ENCODE measurements at regions not wholly inside any gene's neighbourhood (a gene's known extent, or its start where the extent isn't known, plus 50 kb on each side); places are given as distances from the start of the nearest gene placed in this dataset.

DNA sequence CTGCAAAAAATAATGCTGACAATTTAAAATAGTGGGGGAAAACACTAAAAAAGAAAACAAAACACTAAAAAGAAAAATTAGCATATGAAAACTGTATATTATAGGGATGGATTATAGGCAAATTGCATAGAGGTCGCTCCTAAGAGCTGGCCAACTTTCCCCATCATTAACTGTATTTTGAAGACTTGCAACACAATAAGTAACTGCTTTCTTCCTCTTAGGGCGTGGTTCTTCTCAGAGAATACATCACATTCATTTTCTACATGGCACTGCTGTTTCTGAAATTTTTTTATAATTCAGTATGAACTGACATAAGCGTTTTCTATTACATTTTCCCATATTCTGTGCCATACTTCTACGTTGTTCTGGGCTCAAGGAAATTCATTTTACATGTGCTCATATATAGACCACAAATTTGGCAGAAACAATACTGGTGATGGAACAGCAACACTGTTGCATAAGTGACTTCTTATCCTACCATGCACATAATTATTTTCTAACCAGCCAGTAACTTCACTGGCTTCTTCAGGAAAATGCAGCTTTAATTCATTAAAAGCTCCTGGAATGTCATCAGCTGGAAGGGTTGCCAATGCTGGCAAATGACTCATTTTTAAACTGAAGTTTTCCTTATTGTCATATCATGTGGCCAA, 171.2 kb upstream of the DMAC1 start:
- TF ChIP-seq POLR2A (IDR thresholded peaks at IDR 0.05) (no peak), POLR2AphosphoS5 (IDR thresholded peaks at IDR 0.05) (no peak)
- TF ChIP-seq, protein P1, sequence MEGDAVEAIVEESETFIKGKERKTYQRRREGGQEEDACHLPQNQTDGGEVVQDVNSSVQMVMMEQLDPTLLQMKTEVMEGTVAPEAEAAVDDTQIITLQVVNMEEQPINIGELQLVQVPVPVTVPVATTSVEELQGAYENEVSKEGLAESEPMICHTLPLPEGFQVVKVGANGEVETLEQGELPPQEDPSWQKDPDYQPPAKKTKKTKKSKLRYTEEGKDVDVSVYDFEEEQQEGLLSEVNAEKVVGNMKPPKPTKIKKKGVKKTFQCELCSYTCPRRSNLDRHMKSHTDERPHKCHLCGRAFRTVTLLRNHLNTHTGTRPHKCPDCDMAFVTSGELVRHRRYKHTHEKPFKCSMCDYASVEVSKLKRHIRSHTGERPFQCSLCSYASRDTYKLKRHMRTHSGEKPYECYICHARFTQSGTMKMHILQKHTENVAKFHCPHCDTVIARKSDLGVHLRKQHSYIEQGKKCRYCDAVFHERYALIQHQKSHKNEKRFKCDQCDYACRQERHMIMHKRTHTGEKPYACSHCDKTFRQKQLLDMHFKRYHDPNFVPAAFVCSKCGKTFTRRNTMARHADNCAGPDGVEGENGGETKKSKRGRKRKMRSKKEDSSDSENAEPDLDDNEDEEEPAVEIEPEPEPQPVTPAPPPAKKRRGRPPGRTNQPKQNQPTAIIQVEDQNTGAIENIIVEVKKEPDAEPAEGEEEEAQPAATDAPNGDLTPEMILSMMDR (IDR thresholded peaks at IDR 0.05) = no peak
